ENCODE measurements at regions not wholly inside any gene's neighbourhood (a gene's known extent, or its start where the extent isn't known, plus 50 kb on each side); places are given as distances from the start of the nearest gene placed in this dataset.

- Histone ChIP-seq H3K4me3 (ENCODE audit: low read length) (no peak overlapping the region), H3K4me1 (ENCODE audit: insufficient read depth, low read length) (no peaks in the 10 kb centered on the region), H3K27ac (ENCODE audit: low read depth, low read length) (no peak overlapping the region), H3K27me3 (ENCODE audit: insufficient read depth, low read length, poor library complexity, severe bottlenecking) (no peaks in the 10 kb centered on the region), H3K36me3 (ENCODE audit: insufficient read depth, low read length) (no peaks in the 10 kb centered on the region), H3K9me3 (ENCODE audit: low read length) (no peaks in the 10 kb centered on the region)
- no peak for DNase-seq
- CTCF ChIA-PET, result no interaction called here
- no peaks in the 10 kb centered on the region for H3K4me1 Mint-ChIP-seq
- H3K27ac Mint-ChIP-seq, result no peak overlapping the region
- POLR2A ChIA-PET, result no interaction called here
- H3K4me3 Mint-ChIP-seq, result no peak overlapping the region
- peaks cover 0 to 1% (median 0%) of the 10 kb centered on the region in 3 donors for H3K36me3 Mint-ChIP-seq
- H3K9me3 Mint-ChIP-seq, result peaks cover 0 to 8% (median 6%) of the 10 kb centered on the region in 5 donors
- H3K27me3 Mint-ChIP-seq, result no peaks in the 10 kb centered on the region
Observed at GRCh38 chr12:63238892-63239291, 87.9 kb upstream of the AVPR1A start.

GRCh38 chr12:63232896-63233295 lies 81.9 kb upstream of the AVPR1A start:
- Mint-ChIP-seq H3K27ac (no peak overlapping the region), H3K36me3 (no peaks in the 10 kb centered on the region), H3K4me1 (no peaks in the 10 kb centered on the region), H3K27me3 (no peaks in the 10 kb centered on the region), H3K9me3 (peaks cover 0 to 9% (median 3%) of the 10 kb centered on the region in 5 donors), H3K4me3 (no peak overlapping the region)
- DNase-seq, result no peak
- H3K27me3 ChIP-seq (ENCODE audit: insufficient read depth, low read length, poor library complexity, severe bottlenecking), result no peaks in the 10 kb centered on the region
- H3K4me3 ChIP-seq (ENCODE audit: low read length), result no peak overlapping the region
- ChIA-PET CTCF (no interaction called here), POLR2A (no interaction called here)
- no peak overlapping the region for H3K27ac ChIP-seq (ENCODE audit: low read depth, low read length)
- no peaks in the 10 kb centered on the region for H3K9me3 ChIP-seq (ENCODE audit: low read length)
- H3K36me3 ChIP-seq (ENCODE audit: insufficient read depth, low read length), result no peaks in the 10 kb centered on the region
- no peaks in the 10 kb centered on the region for H3K4me1 ChIP-seq (ENCODE audit: insufficient read depth, low read length)

GRCh38 chr12:63228853-63229252 lies 77.9 kb upstream of the AVPR1A start:
- H3K9me3 Mint-ChIP-seq, result peaks cover 0 to 7% (median 6%) of the 10 kb centered on the region in 5 donors
- H3K36me3 ChIP-seq (ENCODE audit: insufficient read depth, low read length), result no peaks in the 10 kb centered on the region
- no peaks in the 10 kb centered on the region for H3K27me3 Mint-ChIP-seq
- no peak overlapping the region for H3K27ac Mint-ChIP-seq
- H3K27me3 ChIP-seq (ENCODE audit: insufficient read depth, low read length, poor library complexity, severe bottlenecking), result no peaks in the 10 kb centered on the region
- no peak overlapping the region for H3K4me3 ChIP-seq (ENCODE audit: low read length)
- no peaks in the 10 kb centered on the region for H3K4me1 ChIP-seq (ENCODE audit: insufficient read depth, low read length)
- H3K9me3 ChIP-seq (ENCODE audit: low read length), result no peaks in the 10 kb centered on the region
- H3K4me3 Mint-ChIP-seq, result no peak overlapping the region
- no peaks in the 10 kb centered on the region for H3K36me3 Mint-ChIP-seq
- DNase-seq, result no peak
- no peak overlapping the region for H3K27ac ChIP-seq (ENCODE audit: low read depth, low read length)
- CTCF ChIA-PET, result no interaction called here
- POLR2A ChIA-PET, result no interaction called here
- H3K4me1 Mint-ChIP-seq, result no peaks in the 10 kb centered on the region

GRCh38 chr12:63226792-63227463 lies 75.9 kb upstream of the AVPR1A start:
- ChIA-PET CTCF (no interaction called here), POLR2A (no interaction called here)
- Histone ChIP-seq H3K36me3 (ENCODE audit: insufficient read depth, low read length) (no peaks in the 10 kb centered on the region), H3K27me3 (ENCODE audit: insufficient read depth, low read length, poor library complexity, severe bottlenecking) (no peaks in the 10 kb centered on the region), H3K4me1 (ENCODE audit: insufficient read depth, low read length) (no peaks in the 10 kb centered on the region), H3K4me3 (ENCODE audit: low read length) (no peak overlapping the region), H3K27ac (ENCODE audit: low read depth, low read length) (no peak overlapping the region), H3K9me3 (ENCODE audit: low read length) (no peaks in the 10 kb centered on the region)
- H3K27me3 Mint-ChIP-seq, result no peaks in the 10 kb centered on the region
- H3K4me3 Mint-ChIP-seq, result no peak overlapping the region
- no peaks in the 10 kb centered on the region for H3K4me1 Mint-ChIP-seq
- no peak overlapping the region for H3K27ac Mint-ChIP-seq
- H3K36me3 Mint-ChIP-seq, result no peaks in the 10 kb centered on the region
- DNase-seq, result no peak
- peaks cover 0 to 6% (median 5%) of the 10 kb centered on the region in 5 donors for H3K9me3 Mint-ChIP-seq

- Histone ChIP-seq H3K4me1 (ENCODE audit: insufficient read depth, low read length) (no peaks in the 10 kb centered on the region), H3K27ac (ENCODE audit: low read depth, low read length) (no peak overlapping the region), H3K9me3 (ENCODE audit: low read length) (no peaks in the 10 kb centered on the region), H3K36me3 (ENCODE audit: insufficient read depth, low read length) (no peaks in the 10 kb centered on the region), H3K27me3 (ENCODE audit: insufficient read depth, low read length, poor library complexity, severe bottlenecking) (no peaks in the 10 kb centered on the region), H3K4me3 (ENCODE audit: low read length) (no peak overlapping the region)
- H3K27me3 Mint-ChIP-seq, result no peaks in the 10 kb centered on the region
- H3K27ac Mint-ChIP-seq, result no peak overlapping the region
- H3K9me3 Mint-ChIP-seq, result peaks cover 0 to 9% (median 3%) of the 10 kb centered on the region in 5 donors
- ChIA-PET CTCF (no interaction called here), POLR2A (no interaction called here)
- H3K36me3 Mint-ChIP-seq, result no peaks in the 10 kb centered on the region
- no peak overlapping the region for H3K4me3 Mint-ChIP-seq
- no peaks in the 10 kb centered on the region for H3K4me1 Mint-ChIP-seq
- no peak for DNase-seq
Observed at GRCh38 chr12:63224396-63224795, 73.4 kb upstream of the AVPR1A start.

GRCh38 chr12:63223128-63223527 lies 72.1 kb upstream of the AVPR1A start:
- Mint-ChIP-seq H3K4me3 (no peak overlapping the region), H3K27ac (no peak overlapping the region), H3K36me3 (no peaks in the 10 kb centered on the region), H3K4me1 (no peaks in the 10 kb centered on the region), H3K9me3 (peaks cover 0 to 9% (median 3%) of the 10 kb centered on the region in 5 donors), H3K27me3 (peaks cover 0 to 2% of the 10 kb centered on the region in 2 donors)
- POLR2A ChIA-PET, result no interaction called here
- Histone ChIP-seq H3K27ac (ENCODE audit: low read depth, low read length) (no peak overlapping the region), H3K36me3 (ENCODE audit: insufficient read depth, low read length) (no peaks in the 10 kb centered on the region), H3K4me1 (ENCODE audit: insufficient read depth, low read length) (no peaks in the 10 kb centered on the region), H3K4me3 (ENCODE audit: low read length) (no peak overlapping the region), H3K9me3 (ENCODE audit: low read length) (no peaks in the 10 kb centered on the region), H3K27me3 (ENCODE audit: insufficient read depth, low read length, poor library complexity, severe bottlenecking) (no peaks in the 10 kb centered on the region)
- DNase-seq, result no peak
- CTCF ChIA-PET, result no interaction called here

GRCh38 chr12:63222582-63222981 lies 71.6 kb upstream of the AVPR1A start:
- H3K27ac Mint-ChIP-seq, result no peak overlapping the region
- POLR2A ChIA-PET, result no interaction called here

GRCh38 chr12:63220921-63221320 lies 69.9 kb upstream of the AVPR1A start:
- Histone ChIP-seq H3K4me3 (ENCODE audit: low read length) (no peak overlapping the region), H3K36me3 (ENCODE audit: insufficient read depth, low read length) (no peaks in the 10 kb centered on the region), H3K9me3 (ENCODE audit: low read length) (no peaks in the 10 kb centered on the region), H3K4me1 (ENCODE audit: insufficient read depth, low read length) (no peaks in the 10 kb centered on the region), H3K27me3 (ENCODE audit: insufficient read depth, low read length, poor library complexity, severe bottlenecking) (no peaks in the 10 kb centered on the region), H3K27ac (ENCODE audit: low read depth, low read length) (no peak overlapping the region)
- Mint-ChIP-seq H3K27me3 (peaks cover 0 to 2% of the 10 kb centered on the region in 2 donors), H3K4me1 (no peaks in the 10 kb centered on the region), H3K9me3 (peaks cover 0 to 7% (median 0%) of the 10 kb centered on the region in 5 donors), H3K4me3 (no peak overlapping the region), H3K36me3 (no peaks in the 10 kb centered on the region), H3K27ac (no peak overlapping the region)
- DNase-seq, result no peak
- ChIA-PET POLR2A (no interaction called here), CTCF (no interaction called here)

More at GRCh38 chr12:63222582-63222981, 71.6 kb upstream of the AVPR1A start:
- H3K4me3 ChIP-seq (ENCODE audit: low read length), result no peak overlapping the region
- no peak for DNase-seq
- no peak overlapping the region for H3K4me3 Mint-ChIP-seq
- H3K27me3 Mint-ChIP-seq, result peaks cover 0 to 2% of the 10 kb centered on the region in 2 donors
- peaks cover 0 to 9% (median 0%) of the 10 kb centered on the region in 5 donors for H3K9me3 Mint-ChIP-seq
- CTCF ChIA-PET, result no interaction called here
- no peaks in the 10 kb centered on the region for H3K9me3 ChIP-seq (ENCODE audit: low read length)
- H3K36me3 ChIP-seq (ENCODE audit: insufficient read depth, low read length), result no peaks in the 10 kb centered on the region
- H3K27me3 ChIP-seq (ENCODE audit: insufficient read depth, low read length, poor library complexity, severe bottlenecking), result no peaks in the 10 kb centered on the region
- H3K4me1 Mint-ChIP-seq, result no peaks in the 10 kb centered on the region
- no peaks in the 10 kb centered on the region for H3K4me1 ChIP-seq (ENCODE audit: insufficient read depth, low read length)
- no peak overlapping the region for H3K27ac ChIP-seq (ENCODE audit: low read depth, low read length)
- no peaks in the 10 kb centered on the region for H3K36me3 Mint-ChIP-seq

All from CD8-positive, alpha-beta memory T cell (primary cell).